Esophagus mucosa (tissue), 1 donor: ENCODE measurements at regions not wholly inside any gene's neighbourhood (a gene's known extent, or its start where the extent isn't known, plus 50 kb on each side); places are given as distances from the start of the nearest gene placed in this dataset.

Source experiments
- ATAC-seq: fragments of 200-7000 bp; cut with Tn5 transposase; one replicate; pipeline ENCODE4 v1.9.1; 2020
- donor health status: DM: yes; HTN: yes; CAD: no.

GRCh38 chr17:13740686-13741085, 139.0 kb upstream of the HS3ST3A1 start:
- ATAC-seq = no peak

GRCh38 chr17:13741744-13742143, 140.0 kb upstream of the HS3ST3A1 start:
- ATAC-seq = no peak

GRCh38 chr17:13743906-13744305, 142.2 kb upstream of the HS3ST3A1 start:
- peak; percentile 98 for ATAC-seq

GRCh38 chr17:13746404-13746803, 144.7 kb upstream of the HS3ST3A1 start:
- no peak for ATAC-seq

GRCh38 chr17:13749166-13749890, 147.6 kb upstream of the HS3ST3A1 start:
- ATAC-seq = no peak

- no peak for ATAC-seq
Observed at GRCh38 chr17:13749891-13750235, 148.1 kb upstream of the HS3ST3A1 start.

GRCh38 chr17:13750816-13751793, 149.4 kb upstream of the HS3ST3A1 start:
- no peak for ATAC-seq

- no peak for ATAC-seq
Observed at GRCh38 chr17:13753154-13753553, 151.4 kb upstream of the HS3ST3A1 start.

- ATAC-seq = no peak
Observed at GRCh38 chr17:13753771-13754170, 152.0 kb upstream of the HS3ST3A1 start.

- no peak for ATAC-seq
Observed at GRCh38 chr17:13755851-13756250, 154.1 kb upstream of the HS3ST3A1 start.

GRCh38 chr17:13756763-13757162, 155.0 kb upstream of the HS3ST3A1 start:
- ATAC-seq = no peak

- no peak for ATAC-seq
Observed at GRCh38 chr17:13757871-13758270, 156.1 kb upstream of the HS3ST3A1 start.

- no peak for ATAC-seq
Observed at GRCh38 chr17:13759518-13760335, 158.0 kb upstream of the HS3ST3A1 start.

GRCh38 chr17:13761038-13761603, 159.4 kb upstream of the HS3ST3A1 start:
- ATAC-seq = no peak

GRCh38 chr17:13765701-13766100, 164.0 kb upstream of the HS3ST3A1 start:
- ATAC-seq = peak; percentile 86

GRCh38 chr17:13770702-13771101, 169.0 kb upstream of the HS3ST3A1 start:
- no peak for ATAC-seq

GRCh38 chr17:13775450-13775849, 173.7 kb upstream of the HS3ST3A1 start:
- peak; percentile 87 for ATAC-seq

- peak; percentile 90 for ATAC-seq
Observed at GRCh38 chr17:13776027-13776551, 174.4 kb upstream of the HS3ST3A1 start.

GRCh38 chr17:13777003-13777402, 175.3 kb upstream of the HS3ST3A1 start:
- ATAC-seq = no peak

- ATAC-seq = no peak
Observed at GRCh38 chr17:13784434-13785095, 182.8 kb upstream of the HS3ST3A1 start.

GRCh38 chr17:13785981-13786598, 184.4 kb upstream of the HS3ST3A1 start:
- no peak for ATAC-seq
